SIG-M5 treated with dmso at 0.1 percent for 504 hours (cell line): ENCODE measurements at regions not wholly inside any gene's neighbourhood (a gene's known extent, or its start where the extent isn't known, plus 50 kb on each side); places are given as distances from the start of the nearest gene placed in this dataset.
"Not testable (repeated sequence)": the region's sequence is repeated elsewhere in the genome, so short reads cannot be mapped to it uniquely, and the experiment has no call there.

Experiments used
- DNase-seq: peaks from one replicate; lab custom pipeline; 2025; ENCODE audit not compliant: unreplicated experiment; lab: John Stamatoyannopoulos, UW

DNA sequence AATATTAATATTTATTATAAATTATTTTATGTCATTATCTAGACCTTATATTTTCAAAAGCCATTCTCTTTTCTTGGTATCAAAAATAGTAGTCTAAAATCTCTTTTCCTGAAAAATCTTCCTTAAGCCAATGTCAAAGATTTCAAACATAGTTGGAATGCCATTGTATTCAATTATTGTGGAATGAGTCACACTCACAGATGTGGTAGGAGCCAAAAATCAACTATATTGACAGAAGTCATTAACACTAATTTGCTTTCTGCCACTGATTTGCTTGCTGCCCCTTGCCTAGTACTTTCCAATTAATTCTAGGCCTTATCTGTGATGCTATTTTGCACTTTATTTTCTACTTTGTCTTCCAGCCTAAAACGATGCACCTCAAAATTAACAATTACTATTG is 1326.3 kb upstream of the GJE1 start:
- DNase-seq = no peak

DNA sequence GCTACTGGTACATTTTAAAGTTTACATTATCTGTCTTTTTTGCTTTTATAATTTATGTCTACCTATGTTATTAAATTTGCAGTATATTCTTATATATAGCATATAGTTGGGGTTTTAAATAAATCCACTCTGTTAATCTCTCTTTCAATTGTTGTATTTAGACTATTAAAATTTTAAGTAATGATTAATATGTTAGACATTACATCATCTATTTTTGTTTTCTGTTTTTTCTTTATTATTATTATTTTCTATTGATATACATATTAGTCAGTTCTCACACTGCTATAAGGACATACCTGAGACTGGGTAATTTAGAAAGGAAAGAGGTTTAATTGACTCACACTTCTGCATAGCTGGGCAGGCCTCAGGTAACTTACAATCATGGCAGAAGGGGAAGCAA is 1338.2 kb upstream of the GJE1 start:
- DNase-seq = no peak

DNA sequence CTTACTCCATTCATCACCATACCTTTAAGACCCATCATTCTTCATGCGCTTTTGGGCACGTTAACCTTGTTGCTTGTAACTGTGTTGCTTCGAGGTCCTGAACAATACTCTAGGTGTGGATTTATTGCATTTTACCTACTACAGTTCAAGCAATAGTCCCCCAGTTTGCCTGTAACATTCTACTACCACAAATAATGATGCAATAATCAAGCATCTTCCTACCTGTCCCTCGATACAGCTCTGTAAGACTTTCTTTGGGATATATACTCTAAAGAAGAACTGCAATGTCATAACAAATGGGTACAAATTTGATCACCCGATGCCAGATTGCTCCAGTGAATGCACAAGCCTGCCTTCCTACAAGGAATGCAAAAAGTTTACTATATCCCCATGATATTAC is 1342.6 kb upstream of the GJE1 start:
- no peak for DNase-seq

DNA sequence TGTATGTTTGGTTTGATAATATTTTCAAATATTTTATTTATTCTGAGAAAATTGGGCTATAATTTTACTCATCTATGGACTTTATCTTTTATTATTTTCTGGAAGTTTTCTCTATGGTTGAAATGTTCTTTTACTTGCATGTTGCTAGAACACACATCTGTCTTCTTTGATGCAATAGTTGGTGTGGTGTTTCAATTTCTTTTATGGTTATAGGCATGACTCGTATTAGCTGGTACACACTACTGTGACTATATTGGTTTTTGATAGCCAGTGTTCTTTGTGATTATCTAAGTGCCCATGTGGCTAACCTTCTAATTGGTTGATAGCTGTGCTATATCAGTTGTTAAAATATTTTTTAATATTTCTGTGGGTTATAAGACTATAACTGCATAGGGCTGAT is 1343.3 kb upstream of the GJE1 start:
- no peak for DNase-seq

DNA sequence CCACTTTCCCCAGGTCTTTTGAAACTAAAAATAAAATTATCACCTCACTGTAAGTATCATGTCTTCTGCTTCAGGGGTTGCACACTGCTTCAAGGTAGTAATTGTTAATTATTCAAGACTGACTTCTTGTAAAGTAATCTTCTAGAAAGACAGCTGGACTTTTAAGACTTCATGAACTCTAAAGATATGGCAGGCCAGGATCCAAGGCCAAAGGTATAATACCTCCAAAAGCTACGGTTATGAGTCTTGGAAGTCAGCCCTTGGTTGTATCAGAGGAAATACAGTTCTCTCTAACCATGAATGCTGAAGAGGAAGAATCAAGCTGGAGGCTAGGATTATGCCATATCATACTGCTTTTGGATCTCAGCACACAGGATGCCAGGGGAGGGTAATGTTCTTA is 1346.8 kb upstream of the GJE1 start:
- no peak for DNase-seq

DNA sequence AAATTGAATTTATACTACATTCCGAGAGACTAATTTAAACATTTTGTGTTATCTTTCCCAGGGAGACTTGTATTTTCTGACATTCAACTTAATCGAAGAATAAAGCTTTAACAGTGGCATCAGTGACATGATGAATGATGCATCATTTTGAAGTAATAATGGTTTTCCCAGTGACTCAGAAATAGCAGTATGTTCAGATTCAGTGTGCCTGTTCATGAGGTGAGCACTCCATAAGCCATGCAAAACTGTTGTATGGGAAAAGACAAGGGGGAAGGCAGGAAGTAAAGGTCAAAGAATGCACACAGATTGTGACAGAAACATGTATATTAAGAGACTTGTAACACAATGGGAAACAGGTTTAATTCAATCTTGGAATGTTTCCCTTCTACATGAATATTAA is 1348.2 kb upstream of the GJE1 start:
- DNase-seq = no peak

DNA sequence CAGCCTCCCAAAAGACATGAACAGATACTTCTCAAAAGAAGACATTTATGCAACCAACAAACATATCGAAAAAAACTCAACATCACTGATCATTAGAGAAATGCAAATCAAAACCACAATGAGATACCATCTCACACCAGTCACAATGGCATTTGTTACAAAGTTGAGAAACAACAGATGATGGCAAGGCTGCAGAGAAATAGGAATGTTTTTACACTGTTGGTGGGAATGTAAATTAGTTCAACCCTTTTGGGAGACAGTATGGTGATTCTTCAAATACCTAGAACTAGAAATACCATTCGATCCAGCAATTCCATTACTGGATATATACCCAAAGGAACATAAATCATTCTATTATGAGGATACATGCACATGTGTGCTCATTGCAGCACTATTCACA is 1349.2 kb upstream of the GJE1 start:
- not testable (repeated sequence) for DNase-seq

DNA sequence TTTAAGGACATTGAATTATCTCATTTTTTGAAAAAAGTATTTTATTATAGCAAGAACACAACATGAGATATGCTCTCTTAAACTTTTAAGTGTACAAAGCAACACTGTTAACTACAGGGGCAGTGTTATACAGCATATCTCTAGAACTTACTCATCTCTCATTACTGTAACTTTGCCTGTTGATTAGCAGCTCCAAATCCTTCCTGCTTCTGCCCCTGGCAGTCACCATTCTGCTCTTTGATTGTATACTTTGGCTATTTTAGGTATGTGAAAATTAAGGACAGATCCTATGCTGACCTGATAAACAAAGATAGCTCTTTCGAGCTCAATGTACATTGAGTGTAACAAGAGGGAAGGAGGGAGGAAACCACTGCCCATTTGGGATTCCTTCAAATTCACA is 1349.8 kb upstream of the GJE1 start:
- no peak for DNase-seq

DNA sequence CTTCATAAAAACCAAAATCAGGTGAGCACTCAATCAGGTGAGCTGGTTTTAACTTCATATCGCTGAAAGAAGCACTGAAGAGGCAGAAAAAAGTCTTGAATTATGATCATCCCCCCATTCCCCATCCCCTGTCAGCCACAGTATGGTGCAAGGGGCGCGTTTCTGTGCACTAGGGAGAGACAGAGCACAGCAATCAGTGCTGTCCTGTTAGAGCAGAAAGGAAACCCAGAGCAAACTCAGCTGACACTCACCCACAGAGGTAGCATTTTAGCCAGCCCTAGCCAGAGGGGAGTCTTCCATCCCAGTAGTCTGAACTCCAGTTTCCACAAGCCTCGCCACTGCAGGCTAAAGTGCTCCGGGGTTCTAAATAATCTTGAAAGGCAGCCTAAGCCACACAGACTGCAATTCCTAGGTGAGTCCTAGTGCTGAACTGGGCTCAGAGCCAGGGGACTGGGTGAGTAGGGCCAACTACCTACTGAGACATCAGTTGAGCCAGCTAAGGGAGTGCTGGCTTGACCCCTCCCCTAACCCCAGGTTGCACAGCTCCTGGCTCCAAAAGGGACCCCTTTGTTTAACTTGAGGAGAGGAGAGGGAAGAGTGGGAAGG is 1352.6 kb upstream of the GJE1 start:
- no peak for DNase-seq

DNA sequence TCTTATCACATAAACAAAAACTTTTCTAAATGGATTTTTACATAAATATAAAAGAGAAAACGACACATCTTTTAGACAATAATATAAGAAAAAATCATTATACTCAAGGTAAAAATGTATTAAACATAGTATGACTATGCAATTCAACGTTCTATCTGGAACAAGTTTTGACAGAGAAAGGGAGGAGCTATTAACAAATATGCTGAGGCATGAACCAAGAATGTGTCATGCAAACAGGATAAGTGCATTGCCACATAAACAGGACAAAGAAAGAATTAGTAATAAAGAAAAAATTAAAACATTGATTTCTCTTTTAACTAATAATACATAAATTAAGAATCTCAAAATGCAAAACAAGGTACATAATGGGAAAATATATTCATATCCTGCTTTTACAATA is 1353.4 kb upstream of the GJE1 start:
- DNase-seq = no peak

DNA sequence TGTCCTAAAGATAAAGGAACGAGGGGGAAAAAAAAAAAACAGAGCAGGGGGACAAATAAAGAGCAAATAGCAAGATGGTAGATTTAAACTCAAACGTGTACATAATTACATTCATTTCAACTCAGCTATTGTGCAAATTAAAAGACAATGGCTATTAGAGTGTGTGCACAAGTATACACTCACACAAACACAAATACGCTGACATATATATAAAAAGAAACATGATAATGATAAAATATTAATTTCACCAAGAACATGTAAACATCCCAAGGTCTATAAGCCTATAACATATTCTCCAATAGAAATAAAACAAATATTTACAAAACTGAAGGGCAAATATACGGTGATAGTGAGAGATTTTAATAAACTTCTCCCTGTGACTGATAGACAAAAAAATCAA is 1354.9 kb upstream of the GJE1 start:
- DNase-seq = no peak

DNA sequence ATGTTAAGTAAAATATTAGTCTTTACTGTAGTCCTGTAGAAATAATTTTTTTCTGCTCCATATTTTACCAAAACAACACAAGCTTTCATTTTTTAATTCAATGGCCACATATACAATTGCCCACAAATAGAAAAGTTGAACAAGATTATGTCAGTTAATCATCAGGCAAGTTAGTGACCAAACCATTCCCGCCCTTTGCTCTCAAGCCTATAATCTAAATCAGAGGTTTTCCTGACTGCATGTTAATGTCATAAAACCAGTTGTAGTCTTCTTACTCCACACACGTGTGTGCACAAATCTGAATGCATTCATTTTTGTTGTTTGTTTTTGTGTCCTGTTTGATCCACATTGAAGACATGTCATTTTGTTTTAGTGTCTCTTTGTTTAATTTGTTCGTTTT is 1357.7 kb upstream of the GJE1 start:
- no peak for DNase-seq

DNA sequence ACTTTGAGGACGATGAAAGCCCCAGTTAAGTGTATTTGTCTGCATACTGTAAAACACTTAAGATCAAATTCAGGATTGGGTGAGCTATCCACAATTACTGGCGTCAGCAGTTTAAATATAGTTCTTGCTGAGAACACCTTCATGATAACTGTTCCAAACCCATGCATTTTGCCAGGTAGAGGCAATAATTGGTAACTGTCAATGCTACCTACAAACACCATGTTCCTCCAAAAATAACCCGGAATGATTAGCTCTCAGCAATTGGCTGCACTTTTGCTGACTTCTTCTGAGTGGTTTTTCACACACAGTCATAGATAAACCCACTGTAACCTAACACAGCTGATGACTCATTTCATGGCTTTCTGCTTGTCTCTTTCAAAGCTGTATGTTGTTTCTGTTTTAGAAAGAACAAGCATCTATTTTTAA is 1358.6 kb upstream of the GJE1 start:
- no peak for DNase-seq

DNA sequence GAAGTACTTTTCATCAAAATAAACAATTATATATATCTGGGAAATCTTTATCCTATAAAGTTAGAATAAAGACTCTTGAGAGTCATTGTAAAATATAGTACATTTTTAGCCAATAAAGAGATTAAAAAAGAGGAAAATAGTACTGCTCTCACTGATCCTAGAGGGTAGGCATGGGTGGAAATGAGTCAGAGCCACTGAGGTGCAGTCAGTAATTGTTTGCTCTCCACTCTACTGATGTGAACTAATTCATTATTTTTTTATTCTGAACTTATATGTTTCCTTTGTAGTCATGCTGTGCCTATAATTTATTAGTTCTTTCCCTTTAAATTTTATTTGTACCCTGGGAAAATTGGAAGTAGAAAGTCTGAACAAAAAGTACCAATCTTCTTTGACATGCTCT is 1359.4 kb upstream of the GJE1 start:
- no peak for DNase-seq

DNA sequence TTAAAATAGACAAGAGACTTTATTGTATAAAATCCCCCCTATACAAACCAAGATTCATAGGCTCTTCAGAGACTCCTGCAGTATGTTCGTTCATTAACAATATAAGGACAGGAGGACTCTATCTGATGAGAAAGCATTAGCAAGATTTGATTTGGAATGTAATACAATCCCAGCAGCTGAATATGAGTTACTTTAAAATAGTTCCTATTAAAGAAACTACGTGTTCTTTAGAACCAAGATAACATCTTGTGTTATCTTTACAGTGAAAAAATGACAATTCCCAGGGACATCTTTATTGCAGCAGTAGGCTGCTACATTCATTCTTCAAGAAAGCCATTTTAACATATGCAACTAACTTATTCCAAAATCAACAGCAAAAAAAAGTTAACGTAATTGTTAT is 1360.1 kb upstream of the GJE1 start:
- DNase-seq = no peak

DNA sequence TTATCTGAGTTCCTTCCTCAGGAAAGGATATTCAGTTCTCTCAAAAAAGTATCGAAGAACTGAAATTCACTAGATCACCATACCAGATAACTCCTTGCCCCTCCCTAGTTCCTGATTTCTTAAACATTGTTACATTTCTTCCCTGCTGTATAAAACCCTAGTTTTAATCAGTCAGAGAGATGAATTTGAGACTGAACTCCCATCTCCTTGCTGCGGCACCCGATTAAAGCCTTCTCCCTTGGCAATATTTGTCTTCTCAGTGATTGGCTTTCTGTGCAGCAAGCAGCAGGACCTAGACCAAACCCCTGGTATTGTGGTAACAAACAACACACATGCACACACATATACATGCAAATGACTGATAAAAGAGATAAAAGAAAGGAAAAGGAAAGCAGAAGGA is 1364.6 kb upstream of the GJE1 start:
- no peak for DNase-seq

DNA sequence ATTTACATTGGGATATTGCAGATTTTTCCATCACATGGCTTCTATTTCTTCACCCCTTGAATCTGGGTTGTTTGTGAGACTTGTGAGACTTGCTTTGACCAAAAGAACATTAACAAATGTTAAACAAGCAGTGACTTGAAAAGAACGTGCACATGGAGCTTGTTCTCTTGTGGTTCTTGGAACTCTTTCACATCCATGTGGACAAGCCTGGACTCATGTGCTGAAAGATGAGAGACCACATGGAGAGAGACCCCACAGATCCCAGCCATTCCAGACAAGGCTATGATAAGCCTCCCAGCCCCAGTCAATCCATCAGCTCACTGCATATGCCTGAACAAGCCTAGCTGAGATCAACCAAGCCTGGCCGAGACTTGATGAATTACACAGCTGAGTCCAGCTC is 1365.7 kb upstream of the GJE1 start:
- DNase-seq = no peak

DNA sequence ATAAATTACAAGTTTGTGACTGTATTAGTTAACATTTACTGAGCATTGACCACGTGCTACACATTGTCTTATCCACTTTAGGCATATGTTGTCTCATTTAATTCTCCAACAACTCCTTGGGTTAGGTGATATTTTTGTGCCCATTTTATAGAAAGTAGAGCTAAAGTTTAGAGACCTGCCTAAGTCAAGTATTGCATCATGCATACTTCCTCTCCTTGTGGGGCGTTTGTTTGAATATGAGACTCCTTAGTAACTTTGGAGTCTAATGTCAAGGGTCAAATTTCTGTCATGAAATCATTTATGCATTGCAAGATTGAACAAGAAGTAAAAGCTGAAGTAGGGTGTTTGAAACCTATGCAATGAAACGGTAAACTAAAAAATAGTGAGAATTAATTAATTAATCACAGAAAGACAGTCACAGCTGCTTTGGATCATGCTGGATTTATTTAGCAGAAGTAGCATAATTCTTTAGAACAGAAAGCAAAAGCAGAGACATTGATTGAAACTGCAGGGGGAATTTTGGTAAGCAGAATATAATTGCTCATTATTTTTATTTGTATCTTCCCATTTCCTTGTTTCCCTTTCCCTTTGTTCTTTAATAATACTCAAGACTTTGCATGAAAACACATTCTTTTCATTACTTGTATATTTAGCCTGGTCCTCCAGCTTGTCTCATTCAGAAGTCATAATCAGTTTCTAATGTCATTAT is 1374.4 kb upstream of the GJE1 start:
- no peak for DNase-seq

DNA sequence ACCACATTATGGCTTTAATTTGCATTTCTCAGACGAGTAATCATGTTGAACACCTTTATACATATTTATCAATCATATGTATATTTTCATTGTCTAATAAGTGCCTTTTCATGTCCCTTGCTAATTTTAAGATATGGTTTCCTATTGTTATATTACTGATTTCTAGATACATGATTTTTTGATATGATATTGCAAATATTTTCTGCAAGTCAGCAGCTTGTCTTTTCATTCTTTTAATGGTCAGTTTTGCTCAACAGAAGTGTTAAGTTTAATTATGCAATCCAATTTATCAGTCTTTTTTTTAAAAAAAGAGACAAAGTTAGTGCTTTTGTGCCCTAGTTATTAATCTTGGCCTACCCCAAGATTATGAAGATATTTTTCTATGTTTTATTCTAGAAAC is 1377.8 kb upstream of the CITED2 start:
- DNase-seq = no peak

DNA sequence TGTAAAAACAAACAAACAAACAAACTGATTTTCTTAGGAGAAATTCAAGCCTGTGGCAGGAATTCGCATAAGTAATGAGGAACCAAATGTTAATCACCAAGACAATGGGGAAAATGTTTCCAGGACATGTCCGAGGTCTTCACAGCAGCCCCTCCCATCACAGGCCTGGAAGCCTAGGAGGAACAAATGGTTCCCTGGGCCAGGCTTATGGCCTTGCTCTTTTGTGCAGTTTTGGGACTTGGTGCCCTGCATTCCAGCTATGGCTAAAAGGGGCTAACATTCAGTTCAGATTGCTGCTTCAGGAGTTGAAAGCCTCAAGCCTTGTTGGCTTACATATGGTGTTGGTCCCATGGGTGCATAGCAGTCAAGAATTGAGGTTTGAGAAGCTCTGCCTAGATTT is 1372.7 kb upstream of the CITED2 start:
- DNase-seq = no peak

DNA sequence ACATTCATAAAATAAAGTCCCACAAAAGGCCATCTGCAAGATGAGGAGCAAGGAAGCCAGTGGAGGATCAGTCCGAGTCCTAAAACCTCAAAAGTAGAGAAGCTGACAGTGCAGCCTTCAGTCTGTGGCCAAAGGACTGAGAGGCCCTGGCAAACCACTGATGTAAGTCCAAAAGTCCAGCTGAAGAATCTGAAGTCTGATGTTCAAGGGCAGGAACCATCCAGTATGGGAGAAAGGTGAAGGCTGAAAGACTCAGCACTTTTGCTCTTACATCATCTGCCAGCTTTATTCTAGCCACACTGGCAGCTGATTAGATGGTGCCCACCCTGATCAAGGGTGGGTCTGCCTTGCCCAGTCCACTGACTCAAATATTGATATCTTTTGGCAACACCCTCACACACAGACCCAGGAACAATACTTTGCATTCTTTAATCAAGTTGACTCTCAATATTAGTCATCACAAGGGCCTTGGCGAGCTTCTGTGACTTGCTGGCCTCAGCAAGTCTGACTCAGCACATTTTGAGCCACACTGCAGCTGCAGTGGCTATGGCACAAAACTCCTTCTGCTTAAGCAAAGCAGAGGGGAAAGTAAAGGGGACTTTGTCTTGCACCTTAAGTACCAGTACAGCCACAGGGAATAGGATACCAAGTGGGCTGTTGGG is 1370.3 kb upstream of the CITED2 start:
- DNase-seq = no peak

DNA sequence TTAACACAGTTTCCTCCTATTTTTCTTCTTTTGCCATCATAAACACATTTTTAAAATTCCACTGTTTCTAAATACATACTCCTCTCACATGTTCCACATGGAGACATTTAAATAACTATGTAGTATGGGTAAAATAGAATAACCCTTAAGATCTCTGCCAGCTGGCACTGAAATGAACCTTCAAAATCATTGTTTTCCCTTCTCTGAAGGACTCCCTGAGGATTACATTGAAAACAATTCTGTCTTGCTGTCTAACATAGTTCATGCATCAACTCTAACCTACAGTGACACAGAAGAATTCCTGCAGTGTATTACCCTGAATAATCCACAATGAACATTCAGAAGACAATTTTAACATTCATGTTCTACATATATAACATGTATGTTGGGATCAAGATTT is 1361.8 kb upstream of the CITED2 start:
- no peak for DNase-seq

DNA sequence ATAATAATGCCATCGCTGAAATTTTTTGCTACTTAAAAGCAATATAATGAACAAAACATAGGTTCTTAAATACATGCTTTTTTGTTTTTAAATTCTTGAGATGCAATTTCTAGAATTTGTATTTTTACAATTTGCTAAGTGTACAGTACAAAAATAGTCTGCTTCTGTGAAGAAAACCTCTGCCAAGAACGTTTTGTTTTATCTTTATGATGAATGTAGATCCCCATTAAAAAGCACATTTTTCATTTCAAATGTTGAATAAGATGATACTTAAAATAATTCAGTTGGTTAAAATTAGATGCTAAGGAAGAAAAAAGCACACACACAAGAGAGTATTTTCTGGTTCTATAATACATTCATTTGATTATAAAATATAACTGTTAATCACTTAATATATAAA is 1358.5 kb upstream of the CITED2 start:
- DNase-seq = no peak
